ENCODE measurements at regions not wholly inside any gene's neighbourhood (a gene's known extent, or its start where the extent isn't known, plus 50 kb on each side); places are given as distances from the start of the nearest gene placed in this dataset.

- H3K4me3 ChIP-seq: no peak overlapping the region
- H3K4me1 ChIP-seq: no peaks in the 10 kb centered on the region
- TF ChIP-seq POLR2A (IDR thresholded peaks at IDR 0.05): no peak
- TF ChIP-seq, protein P1, sequence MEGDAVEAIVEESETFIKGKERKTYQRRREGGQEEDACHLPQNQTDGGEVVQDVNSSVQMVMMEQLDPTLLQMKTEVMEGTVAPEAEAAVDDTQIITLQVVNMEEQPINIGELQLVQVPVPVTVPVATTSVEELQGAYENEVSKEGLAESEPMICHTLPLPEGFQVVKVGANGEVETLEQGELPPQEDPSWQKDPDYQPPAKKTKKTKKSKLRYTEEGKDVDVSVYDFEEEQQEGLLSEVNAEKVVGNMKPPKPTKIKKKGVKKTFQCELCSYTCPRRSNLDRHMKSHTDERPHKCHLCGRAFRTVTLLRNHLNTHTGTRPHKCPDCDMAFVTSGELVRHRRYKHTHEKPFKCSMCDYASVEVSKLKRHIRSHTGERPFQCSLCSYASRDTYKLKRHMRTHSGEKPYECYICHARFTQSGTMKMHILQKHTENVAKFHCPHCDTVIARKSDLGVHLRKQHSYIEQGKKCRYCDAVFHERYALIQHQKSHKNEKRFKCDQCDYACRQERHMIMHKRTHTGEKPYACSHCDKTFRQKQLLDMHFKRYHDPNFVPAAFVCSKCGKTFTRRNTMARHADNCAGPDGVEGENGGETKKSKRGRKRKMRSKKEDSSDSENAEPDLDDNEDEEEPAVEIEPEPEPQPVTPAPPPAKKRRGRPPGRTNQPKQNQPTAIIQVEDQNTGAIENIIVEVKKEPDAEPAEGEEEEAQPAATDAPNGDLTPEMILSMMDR (IDR thresholded peaks at IDR 0.05): no peak
- TF ChIP-seq POLR2AphosphoS5 (IDR thresholded peaks at IDR 0.05): no peak
- peak overlapping the region in 1 of 2 donors; percentile 22 for H3K27ac ChIP-seq
- H3K9me3 ChIP-seq: no peaks in the 10 kb centered on the region
- H3K27me3 ChIP-seq: no peaks in the 10 kb centered on the region
- no peaks in the 10 kb centered on the region for H3K36me3 ChIP-seq
- intact Hi-C loops (cut with DNase I; ENCODE audit: low total_unique reads): no loop called here
- no peak for DNase-seq (ENCODE audit: low spot score in 2 of 2)
Observed at GRCh38 chr3:177642804-177643125, 445.5 kb upstream of the TBL1XR1 start.

DNA sequence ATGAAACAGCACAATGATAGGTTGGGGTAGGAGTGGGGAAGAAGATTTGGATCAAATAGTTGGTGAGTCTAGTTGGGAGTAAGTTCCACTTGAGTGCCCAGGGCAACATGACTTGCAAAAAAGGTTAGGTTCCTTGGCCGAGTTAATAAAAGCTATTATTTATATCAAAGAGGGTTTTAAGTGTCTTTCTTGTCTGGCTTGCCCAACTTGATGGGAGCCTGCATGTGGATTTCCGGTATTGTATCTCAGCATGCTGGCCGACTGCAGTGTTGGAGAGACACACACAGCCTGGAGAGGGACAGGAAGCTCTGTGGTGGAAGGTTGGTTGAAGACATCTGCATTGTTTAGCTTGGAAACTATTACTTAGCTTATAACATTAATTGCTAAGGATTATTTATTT is 449.5 kb upstream of the TBL1XR1 start:
- no peak for DNase-seq (ENCODE audit: low spot score in 2 of 2)
- intact Hi-C loops (cut with DNase I; ENCODE audit: low total_unique reads): no loop called here
- Histone ChIP-seq H3K9me3 (no peaks in the 10 kb centered on the region), H3K36me3 (no peaks in the 10 kb centered on the region), H3K4me1 (no peaks in the 10 kb centered on the region), H3K27ac (no peak overlapping the region), H3K27me3 (no peaks in the 10 kb centered on the region), H3K4me3 (no peak overlapping the region)
- TF ChIP-seq, protein P1 (IDR thresholded peaks at IDR 0.05): no peak
- TF ChIP-seq POLR2A (IDR thresholded peaks at IDR 0.05) (no peak), POLR2AphosphoS5 (IDR thresholded peaks at IDR 0.05) (no peak)

GRCh38 chr3:177647341-177647740 is 450.1 kb upstream of the TBL1XR1 start:
- Histone ChIP-seq H3K27me3 (no peaks in the 10 kb centered on the region), H3K4me3 (no peak overlapping the region), H3K9me3 (no peaks in the 10 kb centered on the region), H3K27ac (no peak overlapping the region), H3K36me3 (no peaks in the 10 kb centered on the region), H3K4me1 (no peaks in the 10 kb centered on the region)
- no peak for DNase-seq (ENCODE audit: low spot score in 2 of 2)
- no peak for TF ChIP-seq POLR2A (IDR thresholded peaks at IDR 0.05)
- TF ChIP-seq POLR2AphosphoS5 (IDR thresholded peaks at IDR 0.05): no peak
- TF ChIP-seq, protein P1 (IDR thresholded peaks at IDR 0.05): no peak
- intact Hi-C loops (cut with DNase I; ENCODE audit: low total_unique reads): no loop called here

- Histone ChIP-seq H3K4me1 (no peaks in the 10 kb centered on the region), H3K9me3 (no peaks in the 10 kb centered on the region)
- no peak for DNase-seq (ENCODE audit: low spot score in 2 of 2)
Observed at GRCh38 chr3:177647876-177648275, 450.6 kb upstream of the TBL1XR1 start.

DNA sequence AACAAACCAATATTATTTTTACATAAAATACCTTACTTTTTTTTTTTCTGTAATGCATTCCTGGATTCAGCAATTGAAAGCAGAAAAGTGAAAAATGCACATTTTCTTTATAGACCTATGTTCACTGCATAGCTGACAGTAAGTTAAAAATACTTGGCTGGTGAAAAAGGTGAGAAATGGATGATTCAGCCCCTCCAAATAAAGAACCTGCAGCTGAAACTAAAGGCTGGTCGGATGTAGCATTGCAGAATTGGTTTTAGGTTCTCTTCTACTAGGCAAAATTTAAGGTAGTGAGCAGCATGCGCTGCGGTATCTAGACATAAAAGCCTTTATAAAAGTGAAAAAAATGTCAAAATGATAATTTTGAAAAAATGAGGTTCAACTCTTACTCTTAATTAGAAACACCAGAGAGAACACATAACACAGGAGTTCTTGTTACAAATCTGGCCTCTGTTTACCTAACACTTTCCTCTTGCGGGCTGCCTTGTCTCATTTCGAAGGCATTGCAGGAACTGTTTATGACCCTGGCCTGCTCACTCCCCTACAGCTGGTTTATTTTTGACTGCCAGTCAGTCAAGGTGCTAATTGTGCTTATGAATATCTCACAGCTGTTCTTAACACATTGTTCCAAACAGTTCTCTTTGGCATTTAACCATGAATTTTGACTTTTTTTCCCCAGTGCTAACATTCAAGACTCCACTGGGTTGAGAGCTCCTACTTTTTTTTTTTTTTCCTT is 455.4 kb upstream of the TBL1XR1 start:
- H3K4me1 ChIP-seq: no peaks in the 10 kb centered on the region
- no peaks in the 10 kb centered on the region for H3K36me3 ChIP-seq
- DNase-seq (ENCODE audit: low spot score in 2 of 2): no peak
- TF ChIP-seq POLR2A (IDR thresholded peaks at IDR 0.05) (no peak), POLR2AphosphoS5 (IDR thresholded peaks at IDR 0.05) (no peak)
- TF ChIP-seq, protein P1 (IDR thresholded peaks at IDR 0.05): no peak
- intact Hi-C loops (cut with DNase I; ENCODE audit: low total_unique reads): no loop called here
- H3K4me3 ChIP-seq: no peak overlapping the region
- H3K27ac ChIP-seq: no peak overlapping the region
- H3K9me3 ChIP-seq: no peaks in the 10 kb centered on the region
- no peaks in the 10 kb centered on the region for H3K27me3 ChIP-seq

More at GRCh38 chr3:177647876-177648275, 450.6 kb upstream of the TBL1XR1 start:
- Histone ChIP-seq H3K4me3 (no peak overlapping the region), H3K27me3 (no peaks in the 10 kb centered on the region), H3K36me3 (no peaks in the 10 kb centered on the region), H3K27ac (no peak overlapping the region)
- TF ChIP-seq POLR2AphosphoS5 (IDR thresholded peaks at IDR 0.05) (no peak), POLR2A (IDR thresholded peaks at IDR 0.05) (no peak)
- TF ChIP-seq, protein P1 (IDR thresholded peaks at IDR 0.05): no peak
- intact Hi-C loops (cut with DNase I; ENCODE audit: low total_unique reads): no loop called here

Measured in breast epithelium (tissue), 4 donors.